Panc1 (cell line): ENCODE measurements at regions not wholly inside any gene's neighbourhood (a gene's known extent, or its start where the extent isn't known, plus 50 kb on each side); places are given as distances from the start of the nearest gene placed in this dataset.

ENCODE experiments used
- ATAC-seq: fragments of 200-7000 bp; cut with Tn5 transposase; 2 replicates; pipeline ENCODE4 v1.9.1; 2020; ENCODE audit warnings: mild to moderate bottlenecking, moderate library complexity
- BruUV-seq: library from RNA; stranded (reverse); fragments of 400-500 nt; replicated peaks from 2 replicates; lab custom pipeline; 2021; lab: Mats Ljungman, UMichigan
- CTCF ChIA-PET: fragments of 300-600 bp; sonication (Branson Sonifier 250); formaldehyde crosslinking; loops from one replicate; lab custom pipeline; 2022; ENCODE audit warnings: antibody characterized with exemption; lab: Charles Lee
- POLR2A ChIA-PET: fragments of 300-600 bp; sonication (Branson Sonifier 250); formaldehyde crosslinking; loops from one replicate; lab custom pipeline; 2022; ENCODE audit warnings: antibody characterized with exemption; lab: Charles Lee
- DNase-seq: peaks from one replicate; pipeline ENCODE4 v3.0.0-alpha.2; 2010; ENCODE audit warnings: low read depth, low spot score
- H3K27ac ChIP-seq: 2 replicates; pipeline ENCODE4 v1.5.1; 2011; ENCODE audit warnings: mild to moderate bottlenecking, low read length, inconsistent platforms
- H3K27me3 ChIP-seq: fragments of 200-500 bp; sonication (Bioruptor generic); 2 replicates; pipeline ENCODE4 v1.6.0; 2014; ENCODE audit warnings: low read length, inconsistent platforms; ENCODE audit not compliant: control insufficient read depth, insufficient read depth
- H3K36me3 ChIP-seq: fragments of 200-500 bp; sonication (Bioruptor generic); 2 replicates; pipeline ENCODE4 v1.5.1; 2014; ENCODE audit warnings: inconsistent platforms, mild to moderate bottlenecking, low read length, moderate library complexity; ENCODE audit not compliant: control insufficient read depth, insufficient read depth
- H3K4me1 ChIP-seq: 2 replicates; pipeline ENCODE4 v1.5.1; 2011; ENCODE audit warnings: inconsistent platforms, mild to moderate bottlenecking, low read length, moderate library complexity; ENCODE audit not compliant: control insufficient read depth, insufficient read depth
- H3K4me3 ChIP-seq, 2 experiments: 2 replicates each; pipeline ENCODE4 v1.5.1; 2011 to 2012; ENCODE audit warnings: low read depth in 2 of 2, low read length in 2 of 2, mild to moderate bottlenecking in 2 of 2, inconsistent platforms in 1 of 2, moderate library complexity in 1 of 2
- H3K9me3 ChIP-seq: fragments of 200-500 bp; sonication (Bioruptor generic); 2 replicates; pipeline ENCODE4 v1.5.1; 2014; ENCODE audit warnings: low read depth, mild to moderate bottlenecking, inconsistent platforms, low read length, moderate library complexity; ENCODE audit not compliant: control insufficient read depth, insufficient read depth
- CTCF ChIP-seq: fragments of 450-650 bp; IDR thresholded peaks from 2 replicates; pipeline ENCODE4 v1.5.1; 2017; ENCODE audit warnings: mild to moderate bottlenecking
- POLR2AphosphoS5 ChIP-seq: IDR thresholded peaks from 2 replicates; pipeline ENCODE4 v1.6.1; 2012; ENCODE audit warnings: mild to moderate bottlenecking, low read depth, low read length, moderate library complexity
- REST ChIP-seq, 2 experiments: IDR thresholded peaks; 2 replicates each; pipeline ENCODE4 v1.6.1; 2011 to 2012; ENCODE audit warnings: low read depth in 2 of 2, control low read depth in 1 of 2, low read length in 1 of 2, mild to moderate bottlenecking in 1 of 2, moderate library complexity in 1 of 2; ENCODE audit not compliant: insufficient read depth in 1 of 2
- SIN3A ChIP-seq: IDR thresholded peaks from 2 replicates; pipeline ENCODE4 v1.6.1; 2012; ENCODE audit warnings: low read depth, mild to moderate bottlenecking, low read length, moderate library complexity, borderline replicate concordance; ENCODE audit not compliant: insufficient read depth
- TCF7L2 ChIP-seq: IDR thresholded peaks from 2 replicates; pipeline ENCODE4 v1.6.1; 2011; ENCODE audit warnings: mild to moderate bottlenecking, low read depth, low read length, inconsistent platforms
- in situ Hi-C: cut with HindIII; loops from 2 replicates; pipeline ENCODE4 v1.10.0; 2016; ENCODE audit warnings: low sequenced_read_pairs, low pct_unique_long_range_greater_than_20kb
- intact Hi-C: fragments of 100-400 bp; cut with micrococcal nuclease; formaldehyde crosslinking; loops from one replicate; pipeline ENCODE4 v1.10.0; 2022; ENCODE audit not compliant: unreplicated experiment

- ChIA-PET POLR2A (no interaction called here), CTCF (interaction anchor here (0.6 kb wide), 1 partner anchor 96 kb away, joined by 6 read pairs; no protein-coding TSS in a partner anchor)
- no peak for TF ChIP-seq CTCF
- no peak for TF ChIP-seq REST (IDR thresholded peaks at IDR 0.05; ENCODE audit: insufficient read depth in 1 of 2, low read depth in 2 of 2, low read length in 1 of 2)
- no peak for TF ChIP-seq POLR2AphosphoS5
- TF ChIP-seq TCF7L2 = no peak
- TF ChIP-seq SIN3A = no peak
- intact Hi-C loops (no loop called here), in situ Hi-C loops (no loop called here)
- H3K4me1 ChIP-seq = no peaks in the 10 kb centered on the region
- no peak for DNase-seq
- no peak overlapping the region for H3K4me3 ChIP-seq
- no TSS peak for BruUV-seq
- no peak overlapping the region for H3K27ac ChIP-seq
- H3K27me3 ChIP-seq = no peaks in the 10 kb centered on the region
- no peaks in the 10 kb centered on the region for H3K36me3 ChIP-seq
- H3K9me3 ChIP-seq = no peaks in the 10 kb centered on the region
- no peak for ATAC-seq
Observed at GRCh38 chr13:107851670-107852069, 363.7 kb downstream of the LIG4 start.

GRCh38 chr13:107847406-107847805 lies 367.9 kb downstream of the LIG4 start:
- H3K4me3 ChIP-seq = no peak overlapping the region
- H3K27me3 ChIP-seq = no peaks in the 10 kb centered on the region
- no peak for ATAC-seq
- H3K36me3 ChIP-seq = no peaks in the 10 kb centered on the region
- in situ Hi-C loops (no loop called here), intact Hi-C loops (no loop called here)
- POLR2A ChIA-PET = no interaction called here
- CTCF ChIA-PET = no interaction called here
- no peak for DNase-seq
- no peaks in the 10 kb centered on the region for H3K9me3 ChIP-seq
- BruUV-seq = no TSS peak
- no peak overlapping the region for H3K27ac ChIP-seq
- H3K4me1 ChIP-seq = no peaks in the 10 kb centered on the region
- TF ChIP-seq REST (IDR thresholded peaks at IDR 0.05; ENCODE audit: insufficient read depth in 1 of 2, low read depth in 2 of 2, low read length in 1 of 2) (no peak), POLR2AphosphoS5 (no peak), SIN3A (no peak), TCF7L2 (no peak), CTCF (no peak)
